AG08395 (cell line): ENCODE measurements at regions not wholly inside any gene's neighbourhood (a gene's known extent, or its start where the extent isn't known, plus 50 kb on each side); places are given as distances from the start of the nearest gene placed in this dataset.

Experiments
- DNase-seq: peaks from one replicate; pipeline ENCODE4 v3.0.0; 2012; ENCODE audit warnings: mixed read lengths, low spot score

GRCh38 chr13:30845297-30846214 is 60.5 kb upstream of the MEDAG start:
- DNase-seq = no peak

DNA sequence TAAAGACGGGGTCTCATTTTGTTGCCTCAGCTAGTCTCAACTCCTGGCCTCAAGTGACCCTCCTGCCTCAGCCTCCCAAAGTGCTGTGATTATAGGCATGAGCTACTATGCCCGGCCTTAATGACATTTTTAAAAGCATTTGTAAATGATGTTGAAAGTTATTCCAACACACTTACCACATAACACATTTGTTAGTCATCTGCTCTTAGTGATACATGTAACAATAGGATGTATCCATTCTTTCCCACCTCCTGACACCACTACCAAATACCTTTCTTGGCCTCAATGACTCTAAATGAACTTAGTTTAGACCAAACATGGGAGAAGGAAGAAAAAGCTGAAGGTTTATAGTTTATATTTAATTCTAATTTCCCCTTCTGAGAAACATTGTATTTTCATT is 59.8 kb upstream of the MEDAG start:
- DNase-seq = peak; percentile 48

DNA sequence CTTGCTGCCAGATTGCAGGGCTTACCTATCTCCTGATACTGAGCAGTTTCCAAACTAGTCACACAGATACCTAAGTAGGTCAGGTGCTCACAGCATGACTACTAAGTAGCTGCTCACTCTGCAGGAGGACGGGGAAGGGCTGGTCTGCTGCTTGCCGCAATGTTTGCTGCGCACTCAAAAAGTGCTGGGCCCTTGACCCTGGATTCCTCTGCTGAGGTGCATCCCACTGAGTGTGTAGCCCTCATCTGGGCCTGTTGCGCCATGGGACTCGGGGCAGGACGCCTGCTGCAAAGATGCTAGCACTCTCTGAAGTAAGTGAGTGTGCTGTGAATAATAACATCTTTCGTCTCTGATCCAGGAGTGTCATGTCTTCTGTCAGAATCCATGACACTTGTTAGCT is 59.2 kb upstream of the MEDAG start:
- DNase-seq = no peak

DNA sequence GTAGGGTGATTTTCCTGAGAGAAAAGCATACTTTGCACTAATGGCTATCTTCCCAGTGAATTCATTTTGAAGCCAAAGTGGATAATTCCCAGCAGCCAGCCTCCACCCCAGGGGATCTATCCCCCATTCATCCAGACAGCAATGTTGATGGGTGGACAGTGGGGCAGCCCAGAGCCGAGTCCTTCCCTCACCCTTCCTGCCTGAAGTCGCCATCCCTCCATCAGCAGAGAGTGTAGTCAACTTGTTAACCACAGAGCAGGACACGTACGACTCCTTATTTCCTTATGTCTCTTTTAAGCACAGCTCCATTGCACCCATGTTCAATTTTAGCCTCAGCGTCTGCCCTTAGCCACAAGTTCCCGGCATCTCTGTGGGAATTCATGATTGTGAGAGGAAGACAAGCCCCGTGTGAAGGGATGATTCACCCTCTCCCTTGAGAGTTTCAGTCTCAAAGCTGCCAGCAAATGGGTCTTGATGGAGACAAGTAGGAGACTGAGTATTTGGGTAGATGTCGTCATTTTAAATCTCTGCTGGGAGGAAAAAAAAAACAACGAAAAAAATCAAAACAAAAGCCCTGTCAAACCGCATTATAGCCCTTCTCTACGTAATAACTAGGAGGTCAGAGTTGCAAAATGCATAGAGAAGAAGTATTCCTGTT is 58.3 kb upstream of the MEDAG start:
- peak; percentile 95 for DNase-seq

GRCh38 chr13:30848332-30849027 is 57.6 kb upstream of the MEDAG start:
- no peak for DNase-seq

GRCh38 chr13:30849611-30850010 is 56.5 kb upstream of the MEDAG start:
- DNase-seq = no peak

DNA sequence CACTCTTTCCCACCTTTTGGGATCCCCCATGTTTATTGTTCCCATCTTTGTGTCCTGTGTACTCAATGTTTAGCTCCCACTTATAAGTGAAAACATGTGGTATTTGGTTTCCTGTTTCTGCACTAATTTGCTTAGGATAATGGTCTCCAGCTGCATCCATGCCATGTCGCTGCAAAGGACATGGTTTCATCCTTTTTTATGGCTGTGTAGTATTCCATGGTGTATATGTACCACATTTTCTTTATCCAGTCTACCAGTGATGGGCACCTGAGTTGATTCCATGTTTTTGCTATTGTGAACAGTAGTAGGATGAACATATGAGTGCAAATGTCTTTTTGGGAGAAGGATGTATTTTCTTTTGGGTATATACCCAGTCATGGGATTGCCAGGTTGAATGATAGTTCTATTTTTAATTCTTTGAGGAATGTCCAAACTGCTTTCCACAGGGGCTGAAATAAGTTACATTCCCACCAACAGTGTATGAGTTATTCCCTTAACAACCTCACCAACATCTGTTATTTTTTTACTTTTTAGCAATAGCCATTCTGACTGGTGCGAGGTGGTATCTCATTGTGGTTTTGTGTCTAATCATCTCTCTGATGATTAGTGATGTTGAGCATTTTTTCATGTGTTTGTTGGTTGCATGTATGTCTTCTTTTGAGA is 55.7 kb upstream of the MEDAG start:
- DNase-seq = no peak

DNA sequence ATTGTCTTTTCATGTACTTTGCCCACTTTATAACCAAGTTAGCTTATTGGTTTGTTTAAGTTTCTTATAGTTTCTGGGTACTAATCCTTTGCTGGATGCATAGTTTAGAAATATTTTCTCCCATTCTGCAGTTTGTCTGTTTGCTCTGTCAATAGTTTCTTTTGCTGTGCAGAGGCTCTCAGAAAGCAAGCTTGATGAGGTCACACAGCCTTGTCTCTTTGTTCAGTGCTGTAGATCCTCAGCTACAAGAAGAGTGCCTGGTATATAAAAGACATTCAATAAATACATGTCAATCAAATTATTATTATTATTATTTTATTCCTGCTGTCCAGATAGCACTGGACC is 55.2 kb upstream of the MEDAG start:
- DNase-seq = no peak

GRCh38 chr13:30851697-30852096 is 54.4 kb upstream of the MEDAG start:
- DNase-seq = no peak

DNA sequence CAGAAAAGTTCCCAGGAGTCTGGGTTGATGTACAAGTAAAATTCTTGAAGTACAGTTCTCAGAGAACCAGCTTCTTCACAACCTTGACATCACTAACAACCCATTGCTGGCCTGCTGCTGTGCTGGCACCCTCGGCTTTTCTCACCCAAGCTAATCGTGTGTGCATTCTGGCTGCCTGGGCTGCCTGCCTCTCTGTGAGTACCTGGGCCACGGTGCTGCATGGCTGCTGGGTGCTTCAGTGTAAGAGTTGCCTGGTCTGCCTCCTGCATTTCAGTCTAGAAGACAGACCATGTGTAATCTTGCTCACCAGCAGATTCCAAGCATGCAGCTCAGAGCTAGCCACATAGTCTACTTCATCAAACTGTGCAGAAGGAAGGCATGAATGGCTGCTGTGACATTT is 50.5 kb upstream of the MEDAG start:
- no peak for DNase-seq

- no peak for DNase-seq
Measured at GRCh38 chr13:30856005-30856790, 49.9 kb upstream of the MEDAG start.
